Common myeloid progenitor, CD34-positive (primary cell): ENCODE measurements at regions not wholly inside any gene's neighbourhood (a gene's known extent, or its start where the extent isn't known, plus 50 kb on each side); places are given as distances from the start of the nearest gene placed in this dataset.

ENCODE experiments used
- CTCF ChIA-PET: fragments of 350-600 bp; sonication (Branson Sonifier 250); formaldehyde crosslinking; loops from one replicate; lab custom pipeline; 2021; ENCODE audit warnings: antibody characterized with exemption; lab: Charles Lee
- POLR2A ChIA-PET: fragments of 350-600 bp; sonication (Branson Sonifier 250); formaldehyde crosslinking; loops from one replicate; lab custom pipeline; 2021; ENCODE audit warnings: antibody characterized with exemption; lab: Charles Lee
- DNase-seq, 3 donors: peaks; one replicate each; pipeline versions ENCODE4 v3.0.0 to v3.0.0-alpha.2; 2013
- H3K27ac ChIP-seq, 2 experiments: 1 replicate in 1 of 2; 2 replicates in 1 of 2; pipeline ENCODE4 v1.7.0; 2013; ENCODE audit warnings: inconsistent platforms in 2 of 2, low read length in 2 of 2, mild to moderate bottlenecking in 2 of 2, low read depth in 1 of 2, moderate library complexity in 1 of 2; ENCODE audit not compliant: severe bottlenecking in 2 of 2, insufficient read depth in 1 of 2, poor library complexity in 1 of 2
- H3K27me3 ChIP-seq, 5 experiments: replicated peaks in 2 of 5; 1 replicate in 3 of 5; 2 replicates in 2 of 5; pipeline versions ENCODE4 v1.6.1 to v1.7.0; 2013; ENCODE audit warnings: low read length in 4 of 5, mild to moderate bottlenecking in 2 of 5, moderate library complexity in 2 of 5, inconsistent platforms in 1 of 5; ENCODE audit not compliant: insufficient read depth in 5 of 5, control insufficient read depth in 4 of 5
- H3K36me3 ChIP-seq, 4 experiments: 1 replicate in 2 of 4; 2 replicates in 2 of 4; pipeline versions ENCODE4 v1.6.1 to v1.7.0; 2013; ENCODE audit warnings: low read length in 3 of 4, control low read depth in 1 of 4, mild to moderate bottlenecking in 1 of 4; ENCODE audit not compliant: control insufficient read depth in 4 of 4, insufficient read depth in 4 of 4
- H3K4me1 ChIP-seq, 4 experiments: 1 replicate in 3 of 4; 2 replicates in 1 of 4; pipeline versions ENCODE4 v1.6.1 to v1.7.1; 2013; ENCODE audit warnings: low read length in 3 of 4, mild to moderate bottlenecking in 3 of 4, control low read depth in 1 of 4, inconsistent platforms in 1 of 4, moderate library complexity in 1 of 4; ENCODE audit not compliant: control insufficient read depth in 4 of 4, insufficient read depth in 4 of 4; ENCODE audit errors: control extremely low read depth in 1 of 4
- H3K4me3 ChIP-seq, 7 experiments: 1 replicate in 4 of 7; 2 replicates in 3 of 7; pipeline versions ENCODE4 v1.5.1 to v1.7.0; 2013; ENCODE audit warnings: mild to moderate bottlenecking in 7 of 7, low read length in 6 of 7, moderate library complexity in 6 of 7, inconsistent platforms in 2 of 7, low read depth in 2 of 7, control low read depth in 1 of 7; ENCODE audit not compliant: insufficient read depth in 4 of 7, control insufficient read depth in 1 of 7; ENCODE audit errors: extremely low read depth in 1 of 7
- H3K9me3 ChIP-seq, 5 experiments: 1 replicate in 4 of 5; 2 replicates in 1 of 5; pipeline versions ENCODE4 v1.6.1 to v1.7.1; 2013; ENCODE audit warnings: low read length in 4 of 5, mild to moderate bottlenecking in 2 of 5, inconsistent platforms in 1 of 5, low read depth in 1 of 5, moderate library complexity in 1 of 5; ENCODE audit not compliant: control insufficient read depth in 4 of 5, insufficient read depth in 2 of 5; ENCODE audit errors: control extremely low read depth in 1 of 5
- WGBS: methylation state at CpG from one replicate; pipeline ENCODE4 v1.1.5; 2013; ENCODE audit not compliant: insufficient coverage; 5-methylcytosine and 5-hydroxymethylcytosine counted together

DNA sequence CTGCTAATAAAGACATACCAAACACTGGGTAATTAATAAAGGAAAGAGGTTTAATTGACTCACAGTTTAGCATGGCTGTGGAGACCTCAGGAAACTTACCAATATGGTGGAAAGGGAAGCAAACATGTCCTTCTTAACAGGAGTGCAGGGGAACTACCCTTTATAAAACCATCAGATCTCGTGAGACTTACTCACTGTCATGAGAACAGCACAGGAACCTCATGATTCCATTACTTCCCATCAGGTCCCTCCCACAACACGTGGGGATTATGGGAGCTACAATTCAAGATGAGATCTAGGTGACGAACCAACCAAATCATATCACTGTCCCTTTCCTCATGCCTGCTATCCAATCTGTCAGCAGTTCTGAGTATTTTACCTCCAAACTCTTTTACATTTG lies 586.7 kb downstream of the TDRD15 start:
- Histone ChIP-seq H3K36me3 (no peaks in the 10 kb centered on the region), H3K4me1 (no peaks in the 10 kb centered on the region), H3K27me3 (no peaks in the 10 kb centered on the region), H3K9me3 (no peaks in the 10 kb centered on the region), H3K27ac (no peak overlapping the region), H3K4me3 (no peak overlapping the region)
- CTCF ChIA-PET = interaction anchor here (0.7 kb wide), 1 partner anchor 1888 kb away, joined by 3 read pairs; no protein-coding TSS in a partner anchor
- WGBS = 76% methylated on average over 3 of the region's 3 CpGs
- POLR2A ChIA-PET = interaction anchor here (0.6 kb wide), 1 partner anchor 16 kb away, joined by 3 read pairs; no protein-coding TSS in a partner anchor
- no peak for DNase-seq

DNA sequence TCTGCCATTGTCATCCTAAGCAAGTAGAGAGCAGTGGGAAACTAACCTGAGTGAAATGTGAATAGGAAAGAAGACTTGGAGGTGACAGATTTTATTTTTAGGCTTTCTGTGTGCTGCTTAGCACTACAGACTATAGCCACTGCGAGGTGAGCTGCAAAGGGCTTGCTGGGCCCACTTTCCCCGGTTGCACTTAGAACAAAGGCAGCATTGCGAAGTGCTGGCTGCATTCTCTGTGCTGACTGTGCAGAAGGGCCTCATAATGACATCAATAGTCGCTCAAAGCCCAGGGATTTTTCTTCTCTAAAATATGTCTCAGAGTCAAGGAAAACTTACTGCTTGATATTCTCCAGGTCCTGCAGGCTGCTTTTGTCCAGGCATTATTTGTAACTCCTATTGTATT lies 592.1 kb downstream of the TDRD15 start:
- no peak overlapping the region for H3K27ac ChIP-seq
- ChIA-PET POLR2A (no interaction called here), CTCF (no interaction called here)
- H3K27me3 ChIP-seq = no peaks in the 10 kb centered on the region
- no peaks in the 10 kb centered on the region for H3K36me3 ChIP-seq
- no peaks in the 10 kb centered on the region for H3K4me1 ChIP-seq
- 85% methylated on average over 4 of the region's 4 CpGs for WGBS
- DNase-seq = no peak
- no peaks in the 10 kb centered on the region for H3K9me3 ChIP-seq
- H3K4me3 ChIP-seq = no peak overlapping the region

DNA sequence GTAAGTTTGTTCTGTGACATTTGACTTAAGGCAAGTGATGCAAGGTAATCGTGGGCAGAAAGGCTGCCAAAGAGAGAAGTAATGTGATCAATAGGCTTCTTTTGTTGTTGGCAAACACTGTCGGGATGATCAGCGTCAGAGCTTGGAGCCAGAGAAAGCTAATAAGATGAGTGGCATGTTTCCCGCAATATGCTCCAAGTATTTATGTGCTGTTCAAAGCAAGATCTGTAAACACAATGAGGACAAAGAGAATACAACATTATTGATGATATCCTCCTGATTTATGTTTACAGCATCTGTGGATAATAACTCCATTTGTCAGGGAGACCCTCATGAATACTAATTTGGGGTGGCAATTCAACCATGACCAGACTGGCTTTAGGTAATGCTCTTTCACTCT lies 603.3 kb downstream of the TDRD15 start:
- H3K4me3 ChIP-seq = no peak overlapping the region
- H3K9me3 ChIP-seq = no peaks in the 10 kb centered on the region
- H3K27me3 ChIP-seq = no peaks in the 10 kb centered on the region
- H3K27ac ChIP-seq = no peak overlapping the region
- ChIA-PET CTCF (no interaction called here), POLR2A (no interaction called here)
- no peaks in the 10 kb centered on the region for H3K36me3 ChIP-seq
- DNase-seq = no peak
- H3K4me1 ChIP-seq = no peaks in the 10 kb centered on the region
- 57% methylated on average over 3 of the region's 4 CpGs for WGBS

DNA sequence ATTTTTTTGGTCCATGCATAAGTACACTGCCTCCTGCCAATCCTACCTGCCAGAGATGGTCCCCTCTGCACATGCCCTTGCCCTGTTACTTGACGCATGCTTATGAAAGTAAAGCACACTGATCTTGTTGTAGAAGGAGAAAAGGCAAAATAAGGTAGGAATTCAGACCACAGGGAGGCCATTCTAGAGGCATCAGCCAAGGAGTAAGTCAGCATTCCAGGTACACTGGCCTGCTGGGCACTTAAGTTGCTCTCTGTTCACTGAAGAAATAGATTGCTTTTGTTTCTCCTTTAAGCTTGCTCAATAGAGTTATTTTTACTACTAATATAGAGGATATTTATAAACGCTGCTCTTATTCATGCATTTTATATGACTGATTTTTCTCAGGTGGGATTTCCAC lies 604.4 kb downstream of the TDRD15 start:
- WGBS = 100% methylated on average over 1 of the region's 2 CpGs
- ChIA-PET POLR2A (no interaction called here), CTCF (no interaction called here)
- Histone ChIP-seq H3K9me3 (no peaks in the 10 kb centered on the region), H3K27me3 (no peaks in the 10 kb centered on the region), H3K36me3 (no peaks in the 10 kb centered on the region), H3K27ac (no peak overlapping the region), H3K4me1 (no peaks in the 10 kb centered on the region), H3K4me3 (no peak overlapping the region)
- DNase-seq = no peak

DNA sequence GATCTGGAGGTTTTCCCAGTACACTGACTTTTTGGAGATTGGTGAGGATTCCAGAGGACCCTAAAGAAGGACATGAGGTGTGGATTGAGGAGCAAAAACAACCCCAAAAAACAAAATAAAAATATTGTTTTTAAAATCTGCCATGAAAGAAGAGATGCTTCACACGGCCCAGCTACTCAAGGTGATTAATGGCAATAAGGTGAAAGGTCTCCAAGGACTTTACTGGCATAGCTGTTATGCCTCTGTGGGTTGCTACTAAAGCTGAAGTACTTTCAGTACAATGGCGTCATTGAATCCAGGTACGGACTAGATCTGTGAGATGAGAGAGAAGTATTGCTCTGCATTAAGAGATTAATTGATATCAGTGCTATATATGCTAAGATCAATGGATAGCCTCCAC lies 606.4 kb downstream of the TDRD15 start:
- POLR2A ChIA-PET = no interaction called here
- Histone ChIP-seq H3K27me3 (no peaks in the 10 kb centered on the region), H3K36me3 (no peaks in the 10 kb centered on the region), H3K27ac (no peak overlapping the region), H3K4me3 (no peak overlapping the region), H3K9me3 (no peaks in the 10 kb centered on the region), H3K4me1 (no peaks in the 10 kb centered on the region)
- DNase-seq = no peak
- WGBS = 100% methylated on average over 1 of the region's 3 CpGs
- CTCF ChIA-PET = no interaction called here

DNA sequence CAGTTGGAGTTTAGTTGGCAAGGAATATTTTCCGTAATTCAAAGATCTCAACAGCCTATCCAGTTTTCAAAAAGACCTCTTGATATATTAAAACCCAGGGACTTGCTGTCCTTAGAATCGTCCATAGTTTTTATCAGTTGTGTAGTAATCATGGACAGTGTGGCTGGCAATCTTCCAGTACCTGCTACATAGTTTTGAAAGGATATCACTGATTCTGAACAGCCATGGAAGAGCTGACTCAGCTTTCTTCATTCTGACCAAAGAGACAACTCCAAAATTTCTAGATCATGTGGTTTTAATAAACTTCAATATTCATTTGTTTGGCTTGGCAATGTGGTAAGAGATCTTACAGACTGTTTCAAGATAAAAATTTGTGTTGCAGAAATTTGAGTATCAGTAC lies 616.7 kb downstream of the TDRD15 start:
- no peak for DNase-seq
- Histone ChIP-seq H3K36me3 (no peaks in the 10 kb centered on the region), H3K4me1 (no peaks in the 10 kb centered on the region), H3K27me3 (no peaks in the 10 kb centered on the region), H3K27ac (no peak overlapping the region), H3K4me3 (no peak overlapping the region), H3K9me3 (no peaks in the 10 kb centered on the region)
- CTCF ChIA-PET = no interaction called here
- POLR2A ChIA-PET = no interaction called here
- WGBS = 100% methylated on average over 1 of the region's 2 CpGs

DNA sequence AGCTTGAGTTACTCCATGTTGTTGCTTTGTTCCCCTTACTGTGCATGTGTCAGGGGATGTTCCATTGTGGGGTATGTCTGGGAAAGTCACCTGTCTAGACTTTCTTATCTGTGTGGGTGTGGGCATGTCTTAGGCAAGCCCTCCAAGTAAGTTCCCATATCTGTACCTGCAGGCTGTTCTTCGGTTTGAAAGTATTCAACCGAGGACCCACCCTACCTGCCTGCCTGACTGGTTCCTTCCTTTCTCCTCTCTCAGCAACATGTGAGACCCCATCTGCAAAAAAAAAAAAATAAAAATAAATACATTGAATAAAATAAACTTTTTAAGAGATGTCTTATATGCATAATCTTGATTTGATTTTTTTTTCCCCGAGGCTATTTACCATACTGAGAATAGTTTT lies 622.7 kb downstream of the TDRD15 start:
- POLR2A ChIA-PET = no interaction called here
- no peak overlapping the region for H3K4me3 ChIP-seq
- CTCF ChIA-PET = no interaction called here
- no CpG with 5 or more reads among the region's 3 CpGs for WGBS
- no peaks in the 10 kb centered on the region for H3K9me3 ChIP-seq
- no peaks in the 10 kb centered on the region for H3K36me3 ChIP-seq
- no peak overlapping the region for H3K27ac ChIP-seq
- no peaks in the 10 kb centered on the region for H3K27me3 ChIP-seq
- DNase-seq = no peak
- H3K4me1 ChIP-seq = no peaks in the 10 kb centered on the region
